Spinal cord (tissue), 9 donors: ENCODE measurements at regions not wholly inside any gene's neighbourhood (a gene's known extent, or its start where the extent isn't known, plus 50 kb on each side); places are given as distances from the start of the nearest gene placed in this dataset.

Experiments used
- DNase-seq, 6 donors: peaks; one replicate each; pipeline versions ENCODE4 v3.0.0 to v3.0.0-alpha.2; 2013 to 2015; ENCODE audit warnings: low spot score in 6 of 6, low read depth in 4 of 6
- H3K27ac ChIP-seq: one replicate; pipeline ENCODE4 v1.5.1; 2013; ENCODE audit warnings: low read depth, low read length, control low read depth
- H3K27me3 ChIP-seq: one replicate; pipeline ENCODE4 v1.6.1; 2013; ENCODE audit warnings: low read length; ENCODE audit not compliant: control insufficient read depth, insufficient read depth
- H3K36me3 ChIP-seq: one replicate; pipeline ENCODE4 v1.6.1; 2013; ENCODE audit warnings: low read length; ENCODE audit not compliant: control insufficient read depth, insufficient read depth
- H3K4me1 ChIP-seq: one replicate; pipeline ENCODE4 v1.6.1; 2013; ENCODE audit warnings: low read length; ENCODE audit not compliant: control insufficient read depth, insufficient read depth
- H3K4me3 ChIP-seq: one replicate; pipeline ENCODE4 v1.5.1; 2013; ENCODE audit warnings: low read depth, low read length, control low read depth
- H3K9me3 ChIP-seq: one replicate; pipeline ENCODE4 v1.6.1; 2013; ENCODE audit warnings: low read length; ENCODE audit not compliant: control insufficient read depth, insufficient read depth
- WGBS: methylation state at CpG from one replicate; pipeline ENCODE4 v1.1.5; 2013; ENCODE audit warnings: missing lambda C conversion rate; ENCODE audit not compliant: insufficient coverage; 5-methylcytosine and 5-hydroxymethylcytosine counted together
- donor health status: healthy.

GRCh38 chr1:8217809-8218208 is 100.1 kb upstream of the SLC45A1 start:
- Histone ChIP-seq H3K4me1 (peaks cover 17% of the 10 kb centered on the region), H3K27me3 (peaks cover 2% of the 10 kb centered on the region), H3K36me3 (no peaks in the 10 kb centered on the region), H3K27ac (no peak overlapping the region), H3K9me3 (no peaks in the 10 kb centered on the region), H3K4me3 (peak overlapping the region; percentile 42)
- no peak for DNase-seq
- 54% methylated on average over 3 of the region's 4 CpGs for WGBS

- Histone ChIP-seq H3K4me1 (peaks cover 20% of the 10 kb centered on the region), H3K4me3 (peak overlapping the region; percentile 42), H3K27ac (peak overlapping the region; percentile 3), H3K9me3 (no peaks in the 10 kb centered on the region), H3K36me3 (no peaks in the 10 kb centered on the region), H3K27me3 (peaks cover 2% of the 10 kb centered on the region)
- 4% methylated on average over 62 of the region's 70 CpGs for WGBS
- DNase-seq: peak in 2 of 6 donors; percentile 59 to 65
These were observed 100.8 kb upstream of the SLC45A1 start for GRCh38 chr1:8217011-8217711.

DNA sequence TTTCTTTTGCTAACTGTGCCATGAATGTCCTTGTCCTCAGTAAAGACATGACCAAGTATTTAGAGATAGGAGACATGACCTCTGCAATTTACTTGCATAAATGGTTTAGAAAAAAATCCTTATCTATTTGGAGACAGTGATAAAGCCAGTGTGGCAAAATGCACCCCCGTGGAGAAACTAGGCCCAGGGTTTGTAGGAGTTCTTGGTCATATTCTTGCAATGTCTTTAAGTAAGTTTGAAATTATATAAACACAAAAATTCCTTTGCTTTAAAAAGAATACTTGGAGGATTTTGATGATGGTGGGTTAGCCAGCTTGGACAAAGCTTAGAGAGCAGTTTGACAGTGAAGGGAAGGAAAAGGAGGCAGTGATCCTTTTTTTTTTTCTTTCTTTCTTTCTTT is 101.9 kb upstream of the SLC45A1 start:
- WGBS: no CpG with 5 or more reads among the region's 1 CpG
- Histone ChIP-seq H3K9me3 (no peaks in the 10 kb centered on the region), H3K36me3 (no peaks in the 10 kb centered on the region), H3K27me3 (peaks cover 2% of the 10 kb centered on the region), H3K4me3 (no peak overlapping the region), H3K27ac (no peak overlapping the region), H3K4me1 (peaks cover 20% of the 10 kb centered on the region)
- DNase-seq: no peak

- Histone ChIP-seq H3K27ac (no peak overlapping the region), H3K4me3 (no peak overlapping the region), H3K9me3 (no peaks in the 10 kb centered on the region), H3K4me1 (peaks cover 20% of the 10 kb centered on the region), H3K36me3 (no peaks in the 10 kb centered on the region), H3K27me3 (peaks cover 2% of the 10 kb centered on the region)
- WGBS: no CpG with 5 or more reads among the region's 6 CpGs
- DNase-seq: no peak
These were observed 103.3 kb upstream of the SLC45A1 start for GRCh38 chr1:8214501-8215173.

- Histone ChIP-seq H3K4me1 (peaks cover 20% of the 10 kb centered on the region), H3K27ac (no peak overlapping the region), H3K4me3 (no peak overlapping the region), H3K9me3 (no peaks in the 10 kb centered on the region), H3K36me3 (no peaks in the 10 kb centered on the region), H3K27me3 (peaks cover 2% of the 10 kb centered on the region)
- DNase-seq: no peak
- WGBS: 87% methylated on average over 8 of the region's 9 CpGs
These were observed 104.2 kb upstream of the SLC45A1 start for GRCh38 chr1:8213676-8214075.

GRCh38 chr1:8213136-8213535 is 104.8 kb upstream of the SLC45A1 start:
- no peak overlapping the region for H3K4me3 ChIP-seq
- peaks cover 20% of the 10 kb centered on the region for H3K4me1 ChIP-seq
- no peaks in the 10 kb centered on the region for H3K36me3 ChIP-seq
- H3K27ac ChIP-seq: no peak overlapping the region
- WGBS: 86% methylated on average over 8 of the region's 9 CpGs
- no peaks in the 10 kb centered on the region for H3K27me3 ChIP-seq
- no peak for DNase-seq
- no peaks in the 10 kb centered on the region for H3K9me3 ChIP-seq

DNA sequence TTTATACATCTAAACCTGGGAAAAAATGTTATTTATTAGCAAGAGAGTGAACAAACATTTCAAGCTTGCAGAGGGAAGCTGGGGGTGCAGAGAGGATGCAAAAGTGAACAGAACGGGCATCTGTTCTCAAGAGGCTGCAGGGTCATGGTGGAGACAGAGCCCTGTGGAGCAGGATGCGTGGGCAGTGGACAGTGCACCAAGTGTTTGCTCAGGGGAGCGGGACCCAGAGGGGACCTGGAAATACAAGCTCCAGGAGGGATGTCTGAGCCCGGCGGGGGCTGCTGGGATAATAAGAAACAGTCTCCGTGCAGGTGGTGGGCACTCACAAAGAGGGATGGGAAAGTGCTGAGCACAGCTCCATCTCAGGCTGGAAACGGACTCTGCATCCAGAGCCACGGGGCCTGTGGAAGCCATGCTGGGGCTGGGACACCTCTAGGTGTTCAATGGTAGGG is 105.3 kb upstream of the SLC45A1 start:
- H3K36me3 ChIP-seq: no peaks in the 10 kb centered on the region
- no peak overlapping the region for H3K27ac ChIP-seq
- no peak overlapping the region for H3K4me3 ChIP-seq
- no peaks in the 10 kb centered on the region for H3K27me3 ChIP-seq
- peaks cover 17% of the 10 kb centered on the region for H3K4me1 ChIP-seq
- H3K9me3 ChIP-seq: no peaks in the 10 kb centered on the region
- no peak for DNase-seq
- WGBS: 42% methylated on average over 8 of the region's 8 CpGs

- Histone ChIP-seq H3K36me3 (no peaks in the 10 kb centered on the region), H3K9me3 (no peaks in the 10 kb centered on the region), H3K27me3 (no peaks in the 10 kb centered on the region), H3K27ac (no peak overlapping the region), H3K4me1 (peaks cover 13% of the 10 kb centered on the region), H3K4me3 (no peak overlapping the region)
- WGBS: 82% methylated on average over 23 of the region's 27 CpGs
- DNase-seq: no peak
These were observed 105.9 kb upstream of the SLC45A1 start for GRCh38 chr1:8211883-8212579.

DNA sequence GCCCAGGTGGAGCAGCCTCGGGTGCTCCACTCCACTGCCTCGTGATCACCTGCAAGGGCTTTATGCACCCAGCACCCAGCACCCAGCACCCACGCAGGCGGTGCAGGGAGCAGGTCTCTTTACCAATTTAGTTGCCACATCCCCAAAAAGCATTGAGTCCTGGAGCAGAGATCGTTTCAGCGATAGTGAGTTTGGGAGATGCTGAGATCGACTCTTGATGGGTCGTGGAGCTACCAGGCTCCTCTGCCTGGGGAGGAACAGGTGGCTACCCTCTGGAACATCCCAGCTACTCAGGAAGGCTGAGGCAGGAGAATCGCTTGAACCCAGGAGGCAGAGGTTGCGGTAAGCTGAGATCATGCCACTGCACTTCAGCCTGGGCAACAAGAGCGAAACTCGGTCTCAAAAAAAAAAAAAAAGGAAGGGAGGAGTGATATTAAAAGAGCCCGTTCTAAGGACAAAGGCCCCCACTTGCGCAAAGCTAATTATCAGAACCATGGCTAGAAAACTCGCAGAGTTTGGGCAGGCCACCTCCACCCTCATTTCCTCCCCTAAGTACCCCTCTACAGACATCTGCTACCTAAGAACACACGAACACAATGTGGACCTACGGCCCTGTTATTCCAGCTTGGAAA is 106.5 kb upstream of the SLC45A1 start:
- no peak for DNase-seq
- Histone ChIP-seq H3K9me3 (no peaks in the 10 kb centered on the region), H3K36me3 (no peaks in the 10 kb centered on the region), H3K27ac (no peak overlapping the region), H3K27me3 (no peaks in the 10 kb centered on the region), H3K4me1 (peaks cover 7% of the 10 kb centered on the region), H3K4me3 (no peak overlapping the region)
- 93% methylated on average over 12 of the region's 17 CpGs for WGBS
